Left lobe of liver (tissue), 2 donors: ENCODE measurements at regions not wholly inside any gene's neighbourhood (a gene's known extent, or its start where the extent isn't known, plus 50 kb on each side); places are given as distances from the start of the nearest gene placed in this dataset.
"Not testable (repeated sequence)": the region's sequence is repeated elsewhere in the genome, so short reads cannot be mapped to it uniquely, and the experiment has no call there.

ENCODE experiments used
- ATAC-seq: fragments of 200-7000 bp; cut with Tn5 transposase; one replicate; pipeline ENCODE4 v1.9.1; 2020; ENCODE audit warnings: mild to moderate bottlenecking, moderate library complexity
- DNase-seq: peaks from one replicate; pipeline ENCODE4 v3.0.0-alpha.2; 2020; ENCODE audit warnings: low spot score
- donor health status: DM: no; HTN: no; CAD: no; lungs with moderate emphysema.
- donor health status: DM: no; HTN: yes; CAD: no.

- no peak for DNase-seq
- ATAC-seq = no peak
Measured at GRCh38 chr14:88981948-88982347, 157.5 kb downstream of the TTC8 start.

- ATAC-seq = no peak
- DNase-seq = no peak
Measured at GRCh38 chr14:88983755-88984154, 159.3 kb downstream of the TTC8 start.

GRCh38 chr14:88985654-88986053 is 161.2 kb downstream of the TTC8 start:
- no peak for ATAC-seq
- no peak for DNase-seq

- ATAC-seq = no peak
- DNase-seq = no peak
Measured at GRCh38 chr14:88986146-88986841, 161.8 kb downstream of the TTC8 start.

GRCh38 chr14:88986908-88987307 is 162.5 kb downstream of the TTC8 start:
- not testable (repeated sequence) for DNase-seq, ATAC-seq

GRCh38 chr14:88987516-88987915 is 163.1 kb downstream of the TTC8 start:
- DNase-seq = no peak
- ATAC-seq = no peak

GRCh38 chr14:88989911-88990310 is 165.5 kb downstream of the TTC8 start:
- ATAC-seq = no peak
- DNase-seq = no peak

GRCh38 chr14:88990856-88991255 is 166.4 kb downstream of the TTC8 start:
- no peak for ATAC-seq

GRCh38 chr14:88992011-88992410 is 167.6 kb downstream of the TTC8 start:
- ATAC-seq (no peak), DNase-seq (no peak)

More at GRCh38 chr14:88990856-88991255, 166.4 kb downstream of the TTC8 start:
- DNase-seq = no peak

GRCh38 chr14:88993946-88994345 is 169.5 kb downstream of the TTC8 start:
- DNase-seq (no peak), ATAC-seq (no peak)

GRCh38 chr14:88995437-88996198 is 171.2 kb downstream of the TTC8 start:
- DNase-seq = no peak
- peak; percentile 23 for ATAC-seq

GRCh38 chr14:88998027-88998426 is 173.6 kb downstream of the TTC8 start:
- ATAC-seq = no peak

GRCh38 chr14:88999137-88999536 is 174.7 kb downstream of the TTC8 start:
- DNase-seq (no peak), ATAC-seq (no peak)

More at GRCh38 chr14:88998027-88998426, 173.6 kb downstream of the TTC8 start:
- DNase-seq = no peak

GRCh38 chr14:89000007-89000942 is 175.8 kb downstream of the TTC8 start:
- no peak for DNase-seq
- ATAC-seq = peak; percentile 40

- no peak for DNase-seq
- no peak for ATAC-seq
Measured at GRCh38 chr14:89004166-89004565, 179.7 kb downstream of the TTC8 start.

GRCh38 chr14:89007906-89008305 is 183.5 kb downstream of the TTC8 start:
- no peak for ATAC-seq
- DNase-seq = no peak

- peak; percentile 75 for ATAC-seq
Measured at GRCh38 chr14:89011355-89012281, 187.2 kb downstream of the TTC8 start.

GRCh38 chr14:89012282-89013097 is 188.0 kb downstream of the TTC8 start:
- ATAC-seq (peak; percentile 43), DNase-seq (no peak)

More at GRCh38 chr14:89011355-89012281, 187.2 kb downstream of the TTC8 start:
- DNase-seq = no peak

GRCh38 chr14:89013098-89013504 is 188.7 kb downstream of the TTC8 start:
- DNase-seq = no peak

More at GRCh38 chr14:89013098-89013504, 188.7 kb downstream of the TTC8 start:
- ATAC-seq = peak; percentile 16
